GM21390 (cell line): ENCODE measurements at regions not wholly inside any gene's neighbourhood (a gene's known extent, or its start where the extent isn't known, plus 50 kb on each side); places are given as distances from the start of the nearest gene placed in this dataset.
A peak's percentile ranks its signal among the peaks of the same experiment; 100 is the strongest.

Experiments used
- ATAC-seq: cut with Tn5 transposase; IDR thresholded peaks from one replicate; pipeline ENCODE4 v1.9.1; 2021; ENCODE audit not compliant: unreplicated experiment

DNA sequence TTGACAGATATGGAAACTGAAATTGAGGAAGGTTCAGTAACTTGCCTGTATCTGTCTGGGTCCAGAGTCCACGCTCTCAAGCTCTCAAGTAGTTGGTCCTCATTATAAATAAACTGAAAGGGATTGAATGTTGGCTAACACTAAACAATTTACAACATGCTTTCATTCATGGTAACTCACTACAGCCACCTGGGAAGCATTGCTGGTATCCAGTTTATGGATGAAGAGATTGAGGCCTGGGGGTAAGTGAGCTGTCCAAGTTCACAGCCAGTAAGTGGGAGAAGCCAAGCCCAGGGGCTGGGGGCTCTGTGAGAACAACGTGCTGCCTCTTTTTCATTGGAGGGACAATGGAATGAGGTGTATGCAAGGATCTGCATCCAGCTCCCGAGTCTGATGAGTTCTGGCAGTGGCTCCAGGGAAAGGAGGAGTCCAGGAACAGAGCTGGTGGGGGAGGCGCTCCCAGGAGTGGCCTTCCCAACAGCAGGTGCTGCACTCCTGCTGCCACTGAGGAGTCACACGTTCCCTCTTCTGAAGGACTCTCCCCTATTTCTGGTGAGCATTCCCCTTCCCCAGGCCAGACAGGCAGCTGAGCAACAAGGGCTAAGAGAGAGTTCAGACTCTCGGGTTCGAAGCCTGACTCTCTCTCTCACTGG is 175.8 kb downstream of the CSNK2A3 start:
- no peak for ATAC-seq

DNA sequence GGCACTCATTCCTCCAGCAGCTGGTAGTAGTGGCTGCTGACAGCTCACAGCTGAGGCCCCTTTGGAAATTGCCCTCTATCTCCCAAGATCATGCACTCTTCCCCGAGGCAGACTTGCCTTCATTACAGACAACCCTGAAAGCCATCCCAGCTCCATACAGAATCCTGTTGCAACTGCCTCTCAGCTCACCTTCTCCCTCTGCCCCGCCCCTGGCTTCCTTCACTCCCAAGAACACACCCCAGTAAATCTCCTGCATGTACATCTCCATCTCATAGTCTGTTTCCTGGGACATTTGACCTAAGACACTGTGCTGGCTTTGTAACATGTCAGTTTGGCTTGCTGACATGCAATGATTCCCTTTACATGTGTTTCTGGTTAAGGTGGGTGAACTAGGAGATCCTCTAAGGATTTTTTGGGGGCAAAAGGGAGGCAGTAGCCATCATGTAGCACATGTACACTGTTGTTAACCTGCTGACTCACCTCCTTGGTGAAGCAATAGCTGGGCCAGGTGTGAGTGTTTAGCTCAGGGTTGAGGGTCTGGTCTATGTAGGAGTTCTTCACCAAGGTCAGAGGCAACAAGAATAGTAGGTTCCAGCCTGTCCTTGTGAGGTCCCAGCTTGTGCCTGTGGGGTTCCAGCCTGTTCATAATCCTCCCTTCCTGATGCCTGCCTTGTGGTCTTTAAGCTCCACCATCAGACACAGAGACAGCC is 179.6 kb downstream of the CSNK2A3 start:
- ATAC-seq, result no peak

DNA sequence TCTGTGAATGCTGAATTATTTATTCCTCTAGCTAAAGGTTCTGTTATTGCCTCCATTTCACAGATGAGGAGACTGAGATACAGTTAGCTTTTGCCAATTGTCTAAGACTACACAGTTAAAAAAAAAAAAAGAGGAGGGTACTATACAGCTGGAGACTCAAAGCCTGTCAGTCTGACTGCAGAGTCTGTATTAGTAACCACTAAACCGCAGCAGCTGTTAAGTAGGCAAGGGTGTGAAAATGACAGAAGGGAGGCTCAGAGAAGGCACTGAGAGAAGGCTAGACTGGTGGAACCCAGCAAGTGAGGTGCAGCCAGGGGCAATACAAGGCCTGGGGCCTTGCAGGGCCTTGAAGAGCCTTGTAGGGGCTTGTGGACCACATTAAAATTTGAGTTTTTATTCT is 181.2 kb downstream of the CSNK2A3 start:
- ATAC-seq, result peak; percentile 96

DNA sequence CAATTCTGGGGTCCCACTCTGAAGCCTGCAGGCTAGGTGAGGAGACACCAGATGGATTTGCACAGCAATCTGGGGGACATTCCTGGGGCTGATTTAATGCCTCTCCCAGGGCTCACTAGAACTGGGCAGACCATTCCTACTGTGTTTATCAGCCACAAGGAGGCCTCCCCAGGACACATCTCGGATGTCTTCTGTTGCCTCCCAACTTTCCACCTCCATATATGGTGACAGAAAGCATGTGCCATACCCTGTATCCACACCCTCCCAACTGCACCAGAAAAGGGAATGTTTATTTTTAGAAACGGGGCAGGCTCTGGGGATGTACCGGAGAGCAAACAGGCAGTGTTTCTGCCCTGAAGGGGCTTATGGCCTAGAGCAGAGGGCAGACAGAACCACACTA is 181.8 kb downstream of the CSNK2A3 start:
- no peak for ATAC-seq

DNA sequence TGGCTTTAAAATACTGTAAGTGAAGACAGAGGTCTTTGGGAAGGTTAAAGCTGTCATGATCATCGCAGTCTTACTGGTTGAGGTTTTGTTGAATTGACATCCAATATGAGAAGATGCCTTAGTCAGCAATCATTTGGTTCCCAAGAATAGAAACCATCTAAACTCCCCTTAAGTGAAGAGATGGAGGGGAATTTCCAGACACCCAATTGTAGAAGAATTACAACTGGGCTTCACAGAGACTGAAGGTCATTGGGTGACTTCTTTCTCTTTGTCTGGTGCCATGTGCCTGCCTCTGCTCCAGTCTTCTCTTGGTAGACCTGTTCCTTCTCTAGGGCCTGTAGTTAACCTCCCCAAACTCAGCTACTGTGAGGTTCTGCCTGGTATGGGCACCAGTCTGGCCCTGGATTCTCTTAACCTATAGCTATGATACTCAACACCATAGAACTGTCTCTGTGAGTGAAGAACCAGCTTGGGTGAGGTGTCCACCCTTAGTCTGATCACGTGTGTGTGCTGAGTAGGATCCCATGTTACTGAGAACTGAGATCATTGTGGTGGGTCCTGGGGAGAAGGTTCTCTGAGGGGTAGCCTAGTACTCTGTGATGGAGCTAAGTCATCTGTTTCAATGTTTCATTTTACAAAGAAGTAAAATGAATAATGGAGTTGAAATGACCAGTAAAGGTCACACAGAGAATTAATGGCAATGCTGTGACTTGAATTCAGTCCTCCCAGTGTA is 182.5 kb downstream of the CSNK2A3 start:
- ATAC-seq, result no peak

DNA sequence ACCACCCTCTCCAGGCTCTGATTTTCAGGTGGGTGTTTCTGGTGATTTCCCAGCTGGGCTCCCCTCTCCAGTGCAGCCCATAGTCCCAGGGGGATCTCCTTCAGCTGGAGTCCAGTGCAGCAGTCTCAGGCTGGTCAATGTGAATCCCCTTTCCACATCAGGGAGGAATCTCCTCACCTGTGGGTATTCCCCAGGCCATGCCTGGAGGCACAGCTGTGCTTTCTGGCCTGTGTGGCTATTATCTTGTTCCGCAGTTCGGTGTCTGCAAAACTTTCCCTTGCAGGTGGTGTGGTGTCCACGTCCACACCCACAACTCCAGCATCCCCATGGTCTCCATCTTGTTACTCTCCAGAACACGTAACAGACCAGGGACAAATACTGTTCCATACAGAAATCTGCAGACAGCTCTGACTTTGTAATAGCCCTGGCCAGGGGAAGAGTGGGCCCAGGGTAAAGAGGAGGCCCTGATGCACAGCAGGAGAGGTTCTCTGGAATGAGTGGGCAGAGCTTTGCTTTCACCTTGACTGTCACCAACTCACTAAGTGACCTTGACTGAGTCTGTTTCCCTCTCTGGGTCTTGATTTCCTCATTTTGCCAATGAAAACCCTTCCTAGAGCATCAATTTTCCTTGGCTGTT is 183.2 kb downstream of the CSNK2A3 start:
- ATAC-seq, result no peak

DNA sequence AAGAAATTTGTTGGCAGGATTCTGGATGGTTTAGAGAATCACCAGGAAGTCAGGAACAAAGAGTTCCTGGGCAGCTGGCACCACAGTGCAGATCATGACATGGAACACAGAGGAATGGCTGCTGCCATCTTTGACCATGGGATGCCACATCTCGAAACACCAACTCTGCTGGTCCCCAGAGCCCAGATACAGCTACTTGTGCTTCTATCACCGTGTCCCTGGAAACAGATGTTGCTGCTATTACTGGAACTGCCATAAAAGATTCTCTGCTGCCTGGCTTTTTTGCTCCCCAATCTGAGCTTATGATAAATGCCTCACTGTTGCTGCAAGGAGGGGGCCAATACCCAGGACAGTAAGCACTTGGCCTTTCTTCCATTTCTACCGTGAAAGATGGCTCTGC is 185.2 kb downstream of the CSNK2A3 start:
- ATAC-seq, result no peak

DNA sequence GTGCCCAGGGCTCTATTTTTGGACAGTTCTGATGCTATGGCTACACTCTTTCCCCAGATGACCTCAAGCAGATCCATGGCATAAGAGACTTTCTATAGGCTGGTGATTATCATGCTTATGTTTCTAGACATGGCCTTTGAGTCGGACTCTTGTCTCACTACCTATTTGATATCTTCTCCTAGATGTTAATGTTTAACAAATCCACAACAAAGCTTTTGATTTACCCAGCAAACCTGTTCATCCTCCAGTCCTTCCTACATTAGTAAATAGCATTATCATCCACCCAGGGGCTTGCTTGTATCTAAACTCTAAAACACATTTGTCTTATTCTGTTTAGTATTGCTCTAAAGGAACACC is 188.7 kb downstream of the CSNK2A3 start:
- ATAC-seq, result no peak

DNA sequence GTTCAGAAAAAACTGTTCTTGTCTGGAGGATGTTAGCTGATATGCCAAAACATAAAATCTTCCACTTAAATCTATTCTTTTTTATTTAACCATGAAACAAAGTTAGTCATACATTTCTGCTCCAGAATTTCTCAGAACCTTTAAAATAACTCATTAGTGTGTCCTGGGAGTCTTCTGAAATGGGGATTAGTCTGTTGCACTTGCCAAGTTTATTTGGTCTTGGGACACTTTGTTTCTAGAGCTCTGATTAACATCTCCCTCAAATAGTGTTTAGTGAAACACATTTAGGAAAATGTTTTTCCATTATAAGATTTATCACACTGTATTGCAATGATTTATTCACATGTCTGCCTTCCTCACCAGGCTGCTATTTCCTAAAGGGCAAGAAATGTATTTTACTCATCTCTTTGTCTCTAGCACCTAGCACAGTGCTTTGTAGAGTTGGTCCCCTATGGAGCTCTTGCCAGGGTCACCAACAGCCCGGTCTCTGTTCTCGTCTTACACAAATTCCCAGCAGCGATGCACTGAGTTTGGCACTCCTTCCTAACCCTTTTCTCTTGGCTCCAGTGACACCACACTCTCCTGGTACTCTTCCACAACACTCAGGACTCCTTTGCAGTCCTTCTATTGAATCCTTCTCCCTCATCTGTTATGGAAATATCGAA is 189.2 kb downstream of the CSNK2A3 start:
- ATAC-seq, result no peak

DNA sequence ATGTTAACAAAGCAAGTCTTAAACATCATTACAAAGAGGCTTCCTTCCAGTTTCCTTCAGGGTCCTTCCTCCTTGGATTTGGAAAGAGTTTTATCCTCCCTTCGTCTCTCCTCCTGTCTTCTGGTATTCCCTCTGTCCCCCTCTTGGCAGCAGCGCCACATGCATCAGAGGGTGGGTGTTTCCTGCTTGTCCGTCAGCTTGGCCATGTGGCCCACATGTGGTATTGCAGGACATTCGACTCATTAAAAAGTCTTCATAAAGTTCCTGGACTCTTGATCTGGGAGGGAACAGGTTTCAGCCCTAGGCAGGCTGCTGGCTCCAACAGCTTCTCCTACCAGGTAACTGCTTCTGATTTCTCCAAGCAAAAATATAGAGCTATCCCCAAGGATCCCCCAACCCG is 189.8 kb downstream of the CSNK2A3 start:
- no peak for ATAC-seq

DNA sequence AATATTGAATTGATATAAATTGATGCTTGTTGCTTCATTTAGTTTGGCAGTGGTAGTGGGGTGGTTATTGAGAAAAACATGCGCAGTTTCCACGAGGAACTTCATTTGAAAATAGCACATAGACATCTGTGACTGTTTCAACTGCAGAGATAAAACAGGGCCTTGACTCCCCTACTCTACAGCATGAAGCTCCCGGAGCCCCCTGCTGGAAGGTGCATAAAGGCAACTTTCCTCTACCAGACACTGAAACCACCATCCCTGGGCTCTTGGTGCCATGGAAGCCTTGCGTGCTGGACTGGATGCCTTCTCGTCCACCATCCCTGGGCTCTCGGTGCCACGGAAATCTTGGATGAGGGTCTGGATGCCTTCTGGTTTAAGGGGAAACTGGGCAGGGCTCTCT is 195.9 kb downstream of the CSNK2A3 start:
- no peak for ATAC-seq

DNA sequence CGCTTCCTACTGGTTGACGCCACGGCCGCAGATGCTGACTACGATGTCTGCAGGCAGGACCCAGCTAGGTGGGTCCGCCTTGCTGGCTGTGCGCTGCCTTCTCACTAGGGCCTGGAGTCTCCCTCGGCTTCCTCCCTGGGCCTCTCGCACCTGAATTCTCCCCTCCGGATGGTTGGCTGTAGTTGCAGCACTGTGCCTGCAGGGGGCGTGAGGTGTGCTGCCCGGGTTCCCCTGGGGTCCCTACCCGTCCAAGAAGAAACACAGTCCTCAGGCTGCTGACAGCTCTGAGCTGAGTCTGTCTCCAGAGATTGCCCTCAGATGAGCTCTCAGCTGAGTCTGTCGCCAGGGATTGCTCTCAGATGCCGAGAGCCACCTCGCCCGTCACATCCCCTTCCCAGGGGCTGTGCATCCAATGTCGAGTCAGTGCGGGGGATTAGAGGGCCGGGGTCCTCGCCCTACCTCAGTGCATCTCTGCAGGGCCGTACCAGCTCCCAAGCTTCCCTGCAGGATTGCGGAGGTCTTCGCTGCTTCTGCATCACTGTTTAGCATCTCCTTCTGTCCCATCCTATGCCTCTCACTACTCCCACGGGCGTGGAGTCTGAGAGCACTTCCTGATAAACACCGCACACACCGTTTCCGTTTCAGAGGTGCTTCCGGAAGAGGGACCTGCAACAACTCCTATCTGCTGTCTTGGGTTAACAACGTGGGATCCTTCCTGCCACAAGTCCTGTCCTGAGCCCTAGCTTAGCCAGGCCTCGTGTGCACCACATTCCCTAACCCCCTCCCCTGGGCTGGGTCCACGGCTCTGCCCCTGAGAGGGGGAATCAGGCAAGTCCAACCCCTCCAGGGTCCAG is 196.9 kb downstream of the CSNK2A3 start:
- no peak for ATAC-seq

DNA sequence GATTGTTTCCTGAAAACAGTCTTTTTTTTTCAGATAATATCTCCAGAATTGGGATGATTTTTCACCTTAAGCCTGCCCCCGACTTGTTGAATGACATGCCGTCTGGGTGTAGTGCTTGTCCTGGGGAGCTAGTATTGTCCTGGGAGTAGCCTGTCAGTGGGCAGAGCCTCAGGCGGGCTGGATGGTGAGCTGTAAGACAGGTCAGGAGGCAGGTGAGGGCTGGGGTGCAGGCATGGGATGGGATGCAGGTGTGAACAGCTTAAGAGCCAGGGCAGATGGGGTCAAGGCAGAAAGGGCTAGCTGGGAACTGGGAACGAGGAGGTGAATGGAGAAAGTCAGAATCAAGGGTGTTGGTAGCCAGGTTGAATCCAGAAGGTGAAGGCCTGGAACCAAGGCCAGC is 200.2 kb downstream of the CSNK2A3 start:
- ATAC-seq, result no peak

DNA sequence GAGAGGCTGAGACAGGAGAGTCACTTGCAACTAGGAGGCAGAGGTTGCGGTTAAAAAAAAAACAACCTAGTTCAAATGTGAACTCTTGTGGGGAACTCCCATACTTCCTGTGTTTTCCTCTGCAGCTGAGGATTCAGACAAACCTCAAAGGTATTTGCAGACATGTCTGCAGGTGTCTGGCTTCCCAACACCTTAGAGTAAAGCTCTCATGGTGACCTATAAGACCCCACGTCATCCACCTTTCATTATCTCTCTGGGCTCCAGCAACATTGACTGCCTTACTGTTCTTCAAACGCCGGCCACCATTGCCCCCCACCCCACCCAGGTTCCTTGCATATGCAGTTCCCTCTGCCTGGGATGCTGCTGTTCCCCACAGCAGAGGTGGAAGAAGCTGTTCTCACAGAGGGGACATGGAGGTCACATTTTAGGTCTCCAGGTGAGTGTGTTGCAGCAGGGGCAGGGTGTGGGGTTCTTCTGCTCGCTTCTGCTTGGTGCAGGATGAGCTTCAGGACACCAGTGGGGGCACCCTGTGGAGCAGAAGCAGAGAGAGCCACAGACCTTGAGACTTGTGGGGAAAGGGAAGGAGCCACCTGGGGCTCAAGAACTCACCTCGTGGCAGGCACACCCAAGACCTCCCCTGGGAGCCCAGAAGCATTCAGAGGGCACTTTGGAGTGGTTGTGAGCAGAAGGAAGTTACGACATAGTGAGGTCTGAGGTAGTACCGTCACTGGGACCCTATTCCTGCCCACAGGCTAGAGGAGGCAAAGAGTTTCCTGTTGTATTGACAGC is 203.2 kb downstream of the CSNK2A3 start:
- no peak for ATAC-seq

DNA sequence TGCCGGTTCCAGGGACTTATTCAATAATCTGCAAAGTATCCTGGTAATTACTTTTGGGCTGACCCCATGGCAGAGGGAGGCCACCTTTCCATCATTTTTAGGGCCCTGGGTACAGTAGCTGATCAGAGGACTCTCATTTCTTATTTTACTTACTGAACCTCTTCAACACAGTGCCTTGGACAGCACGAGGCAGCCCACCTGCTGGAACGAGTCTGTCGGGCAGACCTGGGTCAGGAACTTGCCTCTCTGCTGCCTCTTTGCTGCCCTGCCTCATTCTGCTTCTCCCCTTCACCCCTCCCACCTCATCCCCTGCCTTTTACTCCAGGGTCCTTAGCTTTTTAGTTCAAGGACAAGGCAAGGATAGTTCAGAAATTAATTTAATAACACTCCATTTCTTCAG is 204.5 kb downstream of the CSNK2A3 start:
- ATAC-seq, result no peak

DNA sequence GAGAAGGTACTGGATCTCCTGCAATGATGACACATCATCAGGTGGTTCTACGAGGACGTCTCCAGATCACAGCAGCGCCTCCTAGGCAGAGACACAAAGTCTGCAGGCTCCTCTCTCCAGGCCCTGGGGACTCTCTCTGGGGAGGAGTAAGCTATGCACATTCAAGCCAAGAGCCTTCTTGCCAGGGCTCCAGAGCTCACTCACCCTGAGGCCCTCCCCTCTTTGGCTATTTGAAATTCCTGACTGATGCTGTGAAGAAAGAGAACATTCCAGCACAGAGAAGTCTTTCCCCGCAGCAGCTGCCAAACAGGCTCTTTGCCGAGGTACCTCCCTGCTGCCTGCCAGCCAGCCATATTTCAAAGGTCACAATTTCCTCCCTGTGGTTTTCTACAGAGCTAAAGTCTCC is 204.9 kb downstream of the CSNK2A3 start:
- ATAC-seq, result no peak

DNA sequence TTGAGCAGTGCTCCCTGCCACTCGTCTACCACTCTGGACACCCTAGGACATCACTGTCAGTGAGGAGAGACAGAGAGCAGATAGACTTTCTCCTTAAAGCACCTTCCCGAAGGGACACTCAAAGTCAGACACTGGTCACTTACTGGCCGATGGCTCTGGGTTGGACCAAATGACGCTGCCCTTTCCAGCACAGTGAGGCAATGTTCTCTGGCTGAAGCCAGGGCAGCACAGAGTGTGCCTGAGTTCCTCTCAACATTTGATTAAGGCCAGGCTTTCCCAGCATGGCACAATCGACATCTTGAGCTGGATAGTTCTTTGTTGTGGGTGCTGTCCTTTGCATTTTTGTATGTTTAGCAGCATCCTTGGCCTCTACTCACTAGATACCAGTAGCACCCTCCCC is 206.2 kb downstream of the CSNK2A3 start:
- no peak for ATAC-seq

DNA sequence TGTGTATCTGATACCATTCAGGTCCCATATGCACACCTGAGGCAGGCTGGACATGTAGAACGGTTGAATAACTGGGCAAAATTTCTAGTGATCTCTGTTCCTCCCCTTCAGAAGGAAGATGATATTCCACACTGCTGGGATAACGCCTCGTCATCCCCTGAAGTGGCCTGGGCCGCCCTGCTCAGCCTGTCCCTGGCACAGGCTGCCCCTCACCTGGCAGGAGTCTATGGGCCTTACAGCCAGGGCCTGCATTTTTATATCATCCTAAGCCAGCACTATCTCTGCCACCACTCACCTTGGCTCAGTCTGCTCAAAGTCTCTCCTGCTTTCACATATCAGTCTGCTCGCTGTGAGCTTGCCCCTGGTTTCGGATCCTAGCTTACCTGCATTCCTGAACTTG is 209.2 kb downstream of the CSNK2A3 start:
- ATAC-seq, result no peak

DNA sequence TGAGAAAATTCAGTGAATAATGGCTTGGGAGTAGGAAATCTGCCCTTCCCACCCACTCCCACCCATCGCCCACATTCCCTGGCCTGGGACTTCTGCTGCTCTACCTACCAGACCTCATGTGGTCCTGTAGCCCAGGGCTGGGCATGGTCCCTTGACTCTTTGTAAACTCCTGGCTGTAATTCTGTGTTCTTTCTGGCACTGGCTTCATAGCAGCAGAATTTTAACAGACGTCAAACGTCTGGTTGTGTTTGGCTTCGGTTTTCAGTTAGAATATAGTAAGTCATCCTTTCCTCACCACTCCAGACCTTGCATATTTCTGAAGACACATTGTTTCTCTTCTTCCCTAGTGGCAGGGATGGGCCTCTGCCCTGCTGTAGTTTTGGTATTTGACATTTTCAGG is 210.6 kb downstream of the CSNK2A3 start:
- no peak for ATAC-seq

DNA sequence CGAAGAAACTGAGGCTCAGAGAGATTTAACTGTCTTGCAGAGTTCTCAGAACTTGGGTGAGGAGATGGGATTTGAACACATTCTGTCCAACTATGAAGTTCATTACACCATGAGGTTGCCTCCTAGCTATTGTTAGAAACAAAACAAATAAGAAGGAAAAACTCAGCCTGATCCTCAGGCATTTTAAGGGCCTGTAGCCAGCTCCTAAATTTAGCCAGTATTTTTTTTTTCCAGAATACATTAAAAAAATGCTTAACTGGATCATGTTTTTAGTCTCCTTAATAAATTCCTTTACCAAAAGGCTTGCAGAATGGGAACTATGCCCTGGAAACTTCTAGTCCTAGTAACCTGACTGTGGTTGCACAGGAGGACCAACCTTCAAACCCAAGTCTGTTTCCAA is 212.0 kb downstream of the CSNK2A3 start:
- ATAC-seq, result no peak
